ENCODE measurements at regions not wholly inside any gene's neighbourhood (a gene's known extent, or its start where the extent isn't known, plus 50 kb on each side); places are given as distances from the start of the nearest gene placed in this dataset.

DNA sequence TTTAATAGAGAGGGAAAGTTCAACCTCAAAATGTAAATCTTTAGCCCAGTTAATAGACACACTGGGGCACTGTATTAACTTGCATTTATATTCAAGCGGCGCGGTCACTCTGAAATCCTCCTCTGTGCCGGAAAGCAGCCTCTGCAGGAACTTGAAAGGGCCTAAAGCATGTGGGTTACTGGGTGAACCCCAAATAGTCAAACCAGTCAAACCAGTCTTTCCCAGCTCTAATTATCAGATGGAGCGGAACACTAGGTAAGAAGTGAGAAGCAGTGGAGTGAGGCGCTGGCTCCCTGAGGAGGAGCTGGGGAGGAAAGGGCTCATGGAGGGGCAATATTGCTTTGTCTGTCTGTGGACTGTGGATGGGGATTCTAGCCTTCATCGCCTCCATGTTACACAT is 531.3 kb downstream of the QKI start:
- H3K36me3 ChIP-seq (ENCODE audit: control insufficient read depth, low read length) = no peaks in the 10 kb centered on the region
- no peak overlapping the region for H3K4me3 ChIP-seq (ENCODE audit: low read length)
- H3K9me2 ChIP-seq (replicated peaks; ENCODE audit: control insufficient read depth, low read length) = no peaks in the 10 kb centered on the region
- no peak for TF ChIP-seq EZH2phosphoT487 (IDR thresholded peaks at IDR 0.05; ENCODE audit: borderline replicate concordance, low read length)
- TF ChIP-seq, protein P1, sequence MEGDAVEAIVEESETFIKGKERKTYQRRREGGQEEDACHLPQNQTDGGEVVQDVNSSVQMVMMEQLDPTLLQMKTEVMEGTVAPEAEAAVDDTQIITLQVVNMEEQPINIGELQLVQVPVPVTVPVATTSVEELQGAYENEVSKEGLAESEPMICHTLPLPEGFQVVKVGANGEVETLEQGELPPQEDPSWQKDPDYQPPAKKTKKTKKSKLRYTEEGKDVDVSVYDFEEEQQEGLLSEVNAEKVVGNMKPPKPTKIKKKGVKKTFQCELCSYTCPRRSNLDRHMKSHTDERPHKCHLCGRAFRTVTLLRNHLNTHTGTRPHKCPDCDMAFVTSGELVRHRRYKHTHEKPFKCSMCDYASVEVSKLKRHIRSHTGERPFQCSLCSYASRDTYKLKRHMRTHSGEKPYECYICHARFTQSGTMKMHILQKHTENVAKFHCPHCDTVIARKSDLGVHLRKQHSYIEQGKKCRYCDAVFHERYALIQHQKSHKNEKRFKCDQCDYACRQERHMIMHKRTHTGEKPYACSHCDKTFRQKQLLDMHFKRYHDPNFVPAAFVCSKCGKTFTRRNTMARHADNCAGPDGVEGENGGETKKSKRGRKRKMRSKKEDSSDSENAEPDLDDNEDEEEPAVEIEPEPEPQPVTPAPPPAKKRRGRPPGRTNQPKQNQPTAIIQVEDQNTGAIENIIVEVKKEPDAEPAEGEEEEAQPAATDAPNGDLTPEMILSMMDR (IDR thresholded peaks at IDR 0.05; ENCODE audit: low read depth, low read length, poor library complexity, severe bottlenecking) = no peak
- no peaks in the 10 kb centered on the region for H3F3A ChIP-seq (ENCODE audit: control insufficient read depth, insufficient read depth)
- no peaks in the 10 kb centered on the region for H3K9me3 ChIP-seq (ENCODE audit: control insufficient read depth, insufficient read depth, low read length)
- no peaks in the 10 kb centered on the region for H3K27me3 ChIP-seq (ENCODE audit: control insufficient read depth, low read length)
- H4K20me1 ChIP-seq (ENCODE audit: control insufficient read depth, insufficient read depth, low read depth, low read length) = no peaks in the 10 kb centered on the region
- no peak overlapping the region for H3K4me2 ChIP-seq (ENCODE audit: low read length)
- H3K27ac ChIP-seq (ENCODE audit: low read depth, low read length) = no peak overlapping the region
- no peaks in the 10 kb centered on the region for H3K79me2 ChIP-seq (ENCODE audit: control insufficient read depth, low read length)
- no peaks in the 10 kb centered on the region for H3K4me1 ChIP-seq (ENCODE audit: control insufficient read depth, low read length)

DNA sequence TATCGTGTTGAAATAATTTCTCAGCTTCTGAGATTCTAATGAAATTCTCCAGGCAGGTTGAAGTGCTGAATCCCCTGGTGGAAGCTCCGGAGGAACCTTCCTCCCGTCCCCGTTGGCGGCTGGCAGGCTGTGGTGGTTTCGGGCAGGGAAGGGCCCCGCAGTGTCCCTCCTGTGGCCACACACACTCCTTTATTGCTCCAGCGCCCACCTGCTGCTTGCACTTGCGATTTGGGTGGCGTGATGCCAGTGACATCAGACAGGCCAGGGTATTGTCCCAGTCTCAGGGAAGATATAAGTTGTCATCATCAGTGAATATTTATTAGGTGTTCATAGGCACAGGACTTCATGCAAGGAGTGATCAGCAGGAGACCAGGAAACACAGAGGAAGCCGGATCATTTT is 530.4 kb downstream of the QKI start:
- no peaks in the 10 kb centered on the region for H3K79me2 ChIP-seq (ENCODE audit: control insufficient read depth, low read length)
- H3K4me2 ChIP-seq (ENCODE audit: low read length) = no peak overlapping the region
- H3K4me3 ChIP-seq (ENCODE audit: low read length) = no peak overlapping the region
- H3F3A ChIP-seq (ENCODE audit: control insufficient read depth, insufficient read depth) = no peaks in the 10 kb centered on the region
- TF ChIP-seq, protein P1 (IDR thresholded peaks at IDR 0.05; ENCODE audit: low read depth, low read length, poor library complexity, severe bottlenecking) = no peak
- no peak for TF ChIP-seq EZH2phosphoT487 (IDR thresholded peaks at IDR 0.05; ENCODE audit: borderline replicate concordance, low read length)
- H3K4me1 ChIP-seq (ENCODE audit: control insufficient read depth, low read length) = no peaks in the 10 kb centered on the region
- H3K9me3 ChIP-seq (ENCODE audit: control insufficient read depth, insufficient read depth, low read length) = no peaks in the 10 kb centered on the region
- H3K9me2 ChIP-seq (replicated peaks; ENCODE audit: control insufficient read depth, low read length) = no peaks in the 10 kb centered on the region
- H3K27ac ChIP-seq (ENCODE audit: low read depth, low read length) = no peak overlapping the region
- H3K36me3 ChIP-seq (ENCODE audit: control insufficient read depth, low read length) = no peaks in the 10 kb centered on the region
- H4K20me1 ChIP-seq (ENCODE audit: control insufficient read depth, insufficient read depth, low read depth, low read length) = no peaks in the 10 kb centered on the region
- H3K27me3 ChIP-seq (ENCODE audit: control insufficient read depth, low read length) = no peaks in the 10 kb centered on the region

DNA sequence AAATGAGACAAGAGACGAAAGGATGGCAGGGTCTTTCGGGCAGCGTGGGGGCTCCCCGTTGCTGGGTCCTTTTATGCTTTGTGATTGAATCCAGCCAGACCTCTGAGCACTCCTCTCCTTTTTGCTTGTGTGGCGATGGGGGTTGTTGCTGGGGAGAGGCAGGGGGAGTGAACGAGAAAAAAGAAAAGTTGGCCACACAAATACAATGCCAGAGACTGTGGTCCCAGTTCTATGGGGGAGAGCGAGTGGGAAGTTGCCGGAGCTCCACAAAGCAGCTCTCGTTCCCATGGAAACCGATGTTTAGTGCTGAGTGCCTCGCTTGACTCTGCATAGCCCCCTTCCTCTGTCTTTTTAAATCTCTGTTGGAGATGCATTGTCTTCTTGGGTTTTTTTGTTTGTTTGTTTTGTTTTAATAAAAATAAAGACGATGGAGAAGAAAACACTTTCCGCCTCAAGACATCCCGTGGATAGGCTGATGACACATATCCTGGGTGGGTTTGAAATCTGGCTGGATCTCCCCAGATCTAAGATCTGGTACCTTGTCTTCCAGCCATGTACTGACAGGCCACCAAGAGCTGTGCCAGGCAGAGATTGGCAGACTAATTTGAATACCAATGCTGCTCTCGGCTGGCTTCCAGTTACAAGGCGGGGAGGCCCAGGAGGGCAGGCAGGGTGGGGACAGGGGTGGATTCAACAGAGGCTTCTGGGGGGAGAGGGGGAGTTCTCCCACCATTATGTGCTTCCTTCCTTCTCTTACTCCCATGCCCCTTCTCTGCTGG is 529.3 kb downstream of the QKI start:
- Histone ChIP-seq H3K9me3 (ENCODE audit: control insufficient read depth, insufficient read depth, low read length) (no peaks in the 10 kb centered on the region), H3F3A (ENCODE audit: control insufficient read depth, insufficient read depth) (no peaks in the 10 kb centered on the region), H3K79me2 (ENCODE audit: control insufficient read depth, low read length) (no peaks in the 10 kb centered on the region), H3K4me2 (ENCODE audit: low read length) (no peak overlapping the region), H3K27me3 (ENCODE audit: control insufficient read depth, low read length) (no peaks in the 10 kb centered on the region), H3K4me3 (ENCODE audit: low read length) (no peak overlapping the region), H3K27ac (ENCODE audit: low read depth, low read length) (no peak overlapping the region), H3K36me3 (ENCODE audit: control insufficient read depth, low read length) (no peaks in the 10 kb centered on the region), H4K20me1 (ENCODE audit: control insufficient read depth, insufficient read depth, low read depth, low read length) (no peaks in the 10 kb centered on the region), H3K4me1 (ENCODE audit: control insufficient read depth, low read length) (no peaks in the 10 kb centered on the region), H3K9me2 (replicated peaks; ENCODE audit: control insufficient read depth, low read length) (no peaks in the 10 kb centered on the region)
- no peak for TF ChIP-seq EZH2phosphoT487 (IDR thresholded peaks at IDR 0.05; ENCODE audit: borderline replicate concordance, low read length)
- TF ChIP-seq, protein P1 (IDR thresholded peaks at IDR 0.05; ENCODE audit: low read depth, low read length, poor library complexity, severe bottlenecking) = no peak
